ENCODE measurements at regions not wholly inside any gene's neighbourhood (a gene's known extent, or its start where the extent isn't known, plus 50 kb on each side); places are given as distances from the start of the nearest gene placed in this dataset.
A peak's percentile ranks its signal among the peaks of the same experiment; 100 is the strongest.

GRCh38 chr3:72290859-72291638 lies 506.1 kb upstream of the PROK2 start:
- H3K4me1 ChIP-seq = peaks cover 11% of the 10 kb centered on the region
- Mint-ChIP-seq H3K36me3 (no peaks in the 10 kb centered on the region), H3K4me1 (peaks cover 23% of the 10 kb centered on the region), H3K4me3 (no peak overlapping the region), H3K27ac (peak overlapping the region; percentile 48), H3K27me3 (ENCODE audit: insufficient read depth, low read depth) (peaks cover 9% of the 10 kb centered on the region), H3K9me3 (no peaks in the 10 kb centered on the region)
- TF ChIP-seq EZH2 (IDR thresholded peaks at IDR 0.05) (no peak), EZH2phosphoT487 (IDR thresholded peaks at IDR 0.05) (no peak)
- TF ChIP-seq, protein P1, sequence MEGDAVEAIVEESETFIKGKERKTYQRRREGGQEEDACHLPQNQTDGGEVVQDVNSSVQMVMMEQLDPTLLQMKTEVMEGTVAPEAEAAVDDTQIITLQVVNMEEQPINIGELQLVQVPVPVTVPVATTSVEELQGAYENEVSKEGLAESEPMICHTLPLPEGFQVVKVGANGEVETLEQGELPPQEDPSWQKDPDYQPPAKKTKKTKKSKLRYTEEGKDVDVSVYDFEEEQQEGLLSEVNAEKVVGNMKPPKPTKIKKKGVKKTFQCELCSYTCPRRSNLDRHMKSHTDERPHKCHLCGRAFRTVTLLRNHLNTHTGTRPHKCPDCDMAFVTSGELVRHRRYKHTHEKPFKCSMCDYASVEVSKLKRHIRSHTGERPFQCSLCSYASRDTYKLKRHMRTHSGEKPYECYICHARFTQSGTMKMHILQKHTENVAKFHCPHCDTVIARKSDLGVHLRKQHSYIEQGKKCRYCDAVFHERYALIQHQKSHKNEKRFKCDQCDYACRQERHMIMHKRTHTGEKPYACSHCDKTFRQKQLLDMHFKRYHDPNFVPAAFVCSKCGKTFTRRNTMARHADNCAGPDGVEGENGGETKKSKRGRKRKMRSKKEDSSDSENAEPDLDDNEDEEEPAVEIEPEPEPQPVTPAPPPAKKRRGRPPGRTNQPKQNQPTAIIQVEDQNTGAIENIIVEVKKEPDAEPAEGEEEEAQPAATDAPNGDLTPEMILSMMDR (IDR thresholded peaks at IDR 0.05) = no peak
- no peaks in the 10 kb centered on the region for H3K79me2 ChIP-seq (ENCODE audit: low read depth)
- no peaks in the 10 kb centered on the region for H3K9me3 ChIP-seq (ENCODE audit: low read depth)
- no peak overlapping the region for H3K9ac ChIP-seq
- H3K36me3 ChIP-seq = no peaks in the 10 kb centered on the region
- no peaks in the 10 kb centered on the region for H3F3A ChIP-seq (ENCODE audit: low read depth)
- no peaks in the 10 kb centered on the region for H3K27me3 ChIP-seq
- H4K20me1 ChIP-seq (ENCODE audit: low read depth) = no peaks in the 10 kb centered on the region
- H2AFZ ChIP-seq (replicated peaks) = no peak overlapping the region
- H3K4me3 ChIP-seq = no peak overlapping the region
- DNase-seq (ENCODE audit: low spot score) = no peak
- no peak overlapping the region for H3K27ac ChIP-seq
- no peak overlapping the region for H3K4me2 ChIP-seq

DNA sequence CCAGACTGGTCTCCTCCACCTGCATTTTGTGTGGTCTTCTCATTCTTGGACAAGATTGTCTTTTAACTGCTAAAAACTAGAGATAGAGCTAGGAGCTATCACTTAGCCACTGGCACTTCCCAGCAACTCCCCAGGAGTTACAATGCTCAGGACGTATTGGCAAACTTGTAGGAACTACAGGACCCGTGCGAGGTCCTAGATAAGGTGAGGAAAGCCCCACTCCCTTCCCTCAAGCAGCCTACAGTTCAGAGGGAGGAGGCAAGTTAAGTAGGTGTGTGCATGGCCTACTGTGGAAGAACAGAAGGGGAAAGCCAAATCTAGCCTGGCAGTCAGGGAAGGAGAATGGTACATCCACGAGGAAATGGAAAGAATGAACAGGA lies 504.7 kb upstream of the PROK2 start:
- Mint-ChIP-seq H3K4me3 (no peak overlapping the region), H3K36me3 (no peaks in the 10 kb centered on the region), H3K27me3 (ENCODE audit: insufficient read depth, low read depth) (peaks cover 12% of the 10 kb centered on the region), H3K4me1 (peaks cover 23% of the 10 kb centered on the region), H3K9me3 (no peaks in the 10 kb centered on the region), H3K27ac (no peak overlapping the region)
- no peaks in the 10 kb centered on the region for H3K27me3 ChIP-seq
- no peaks in the 10 kb centered on the region for H3F3A ChIP-seq (ENCODE audit: low read depth)
- H3K4me1 ChIP-seq = peaks cover 11% of the 10 kb centered on the region
- no peak overlapping the region for H3K27ac ChIP-seq
- no peaks in the 10 kb centered on the region for H3K79me2 ChIP-seq (ENCODE audit: low read depth)
- no peak overlapping the region for H3K4me3 ChIP-seq
- H2AFZ ChIP-seq (replicated peaks) = no peak overlapping the region
- H3K9me3 ChIP-seq (ENCODE audit: low read depth) = no peaks in the 10 kb centered on the region
- H4K20me1 ChIP-seq (ENCODE audit: low read depth) = no peaks in the 10 kb centered on the region
- H3K4me2 ChIP-seq = no peak overlapping the region
- H3K9ac ChIP-seq = no peak overlapping the region
- TF ChIP-seq EZH2 (IDR thresholded peaks at IDR 0.05) = no peak
- no peak for TF ChIP-seq EZH2phosphoT487 (IDR thresholded peaks at IDR 0.05)
- TF ChIP-seq, protein P1 (IDR thresholded peaks at IDR 0.05) = no peak
- no peak for DNase-seq (ENCODE audit: low spot score)
- no peaks in the 10 kb centered on the region for H3K36me3 ChIP-seq

DNA sequence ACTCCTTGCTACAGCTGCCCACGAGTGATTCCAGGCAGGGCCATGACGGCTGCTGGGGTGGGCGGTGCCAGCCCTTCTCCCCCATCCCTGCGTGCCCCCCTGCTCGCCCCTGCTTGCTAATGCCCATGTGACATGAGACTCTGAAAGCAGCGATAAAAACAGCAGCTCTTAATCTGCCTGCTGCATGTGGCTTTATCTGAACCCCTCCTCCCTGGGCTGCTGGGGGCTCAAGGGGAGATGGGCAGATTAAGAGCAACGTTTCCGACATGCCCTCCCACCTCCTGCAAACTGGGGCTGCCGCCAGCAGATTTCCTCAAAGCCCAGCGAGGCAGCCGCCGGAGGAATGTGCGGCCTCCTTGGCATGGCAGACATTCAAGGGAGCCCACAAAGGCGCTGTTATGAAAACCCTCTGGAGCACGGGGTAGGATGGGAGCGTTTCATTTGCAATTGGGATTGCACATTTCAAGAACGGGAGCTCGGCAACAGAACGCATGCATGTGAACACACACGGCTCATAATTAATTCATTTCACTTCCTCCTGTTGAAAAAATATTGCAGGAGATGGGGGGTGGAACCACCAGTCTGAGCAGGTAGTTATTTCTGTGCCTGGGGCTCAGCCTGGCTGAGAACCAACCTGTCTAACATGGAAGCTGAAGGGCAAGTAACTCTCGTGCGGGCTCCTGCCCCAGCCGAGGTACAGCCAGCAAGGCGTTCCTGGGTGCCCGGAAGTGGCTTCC lies 504.2 kb upstream of the PROK2 start:
- H3F3A ChIP-seq (ENCODE audit: low read depth) = no peaks in the 10 kb centered on the region
- H3K4me1 ChIP-seq = peaks cover 11% of the 10 kb centered on the region
- no peaks in the 10 kb centered on the region for H4K20me1 ChIP-seq (ENCODE audit: low read depth)
- H3K4me3 ChIP-seq = no peak overlapping the region
- DNase-seq (ENCODE audit: low spot score) = peak; percentile 73
- Mint-ChIP-seq H3K4me3 (no peak overlapping the region), H3K27me3 (ENCODE audit: insufficient read depth, low read depth) (peaks cover 12% of the 10 kb centered on the region), H3K36me3 (no peaks in the 10 kb centered on the region), H3K4me1 (peaks cover 23% of the 10 kb centered on the region), H3K9me3 (no peaks in the 10 kb centered on the region), H3K27ac (peak overlapping the region; percentile 28)
- H2AFZ ChIP-seq (replicated peaks) = no peak overlapping the region
- H3K9me3 ChIP-seq (ENCODE audit: low read depth) = no peaks in the 10 kb centered on the region
- H3K36me3 ChIP-seq = no peaks in the 10 kb centered on the region
- no peaks in the 10 kb centered on the region for H3K27me3 ChIP-seq
- no peak overlapping the region for H3K27ac ChIP-seq
- peak overlapping the region; percentile 49 for H3K4me2 ChIP-seq
- TF ChIP-seq EZH2 (IDR thresholded peaks at IDR 0.05) (no peak), EZH2phosphoT487 (IDR thresholded peaks at IDR 0.05) (no peak)
- TF ChIP-seq, protein P1 (IDR thresholded peaks at IDR 0.05) = no peak
- no peaks in the 10 kb centered on the region for H3K79me2 ChIP-seq (ENCODE audit: low read depth)
- H3K9ac ChIP-seq = no peak overlapping the region
